ENCODE measurements at regions not wholly inside any gene's neighbourhood (a gene's known extent, or its start where the extent isn't known, plus 50 kb on each side); places are given as distances from the start of the nearest gene placed in this dataset.

- H3K79me2 ChIP-seq (ENCODE audit: insufficient read depth, low read depth, low read length): no peaks in the 10 kb centered on the region
- POLR2A ChIA-PET: no interaction called here
- H2AFZ ChIP-seq (ENCODE audit: low read length): no peak overlapping the region
- no peak overlapping the region for H3K4me3 ChIP-seq (ENCODE audit: low read depth, low read length, poor library complexity, severe bottlenecking)
- no peaks in the 10 kb centered on the region for H4K20me1 ChIP-seq (ENCODE audit: insufficient read depth, low read length)
- no peaks in the 10 kb centered on the region for H3K9me2 ChIP-seq (ENCODE audit: insufficient read depth, low read length)
- H3K4me1 ChIP-seq (ENCODE audit: insufficient read depth, low read length, poor library complexity, severe bottlenecking): peaks cover 17% of the 10 kb centered on the region
- TF ChIP-seq CTCF (conservative IDR thresholded peaks at IDR 0.05; ENCODE audit: low read length) (no peak), EZH2phosphoT487 (IDR thresholded peaks at IDR 0.05; ENCODE audit: borderline replicate concordance, low read depth, low read length) (no peak)
- H3K4me2 ChIP-seq (ENCODE audit: low read length): no peak overlapping the region
- no peaks in the 10 kb centered on the region for H3K9me3 ChIP-seq (ENCODE audit: low read length)
- BruUV-seq (replicated peaks): no TSS peak
- H3K27ac ChIP-seq (ENCODE audit: low read depth, low read length, poor library complexity, severe bottlenecking): no peak overlapping the region
- DNase-seq (ENCODE audit: low spot score): no peak
- H3K36me3 ChIP-seq (ENCODE audit: insufficient read depth, low read length): no peaks in the 10 kb centered on the region
- intact Hi-C loops (cut with micrococcal nuclease; ENCODE audit: unreplicated experiment): no loop called here
- CTCF ChIA-PET (ENCODE audit: unreplicated experiment): no interaction called here
Observed at GRCh38 chr6:149250951-149251350, 66.6 kb upstream of the TAB2 start.

- Histone ChIP-seq H3K4me1 (ENCODE audit: insufficient read depth, low read length, poor library complexity, severe bottlenecking) (peaks cover 1% of the 10 kb centered on the region), H4K20me1 (ENCODE audit: insufficient read depth, low read length) (no peaks in the 10 kb centered on the region), H3K9me3 (ENCODE audit: low read length) (no peaks in the 10 kb centered on the region), H3K4me2 (ENCODE audit: low read length) (no peak overlapping the region), H3K27ac (ENCODE audit: low read depth, low read length, poor library complexity, severe bottlenecking) (no peak overlapping the region), H2AFZ (ENCODE audit: low read length) (no peak overlapping the region), H3K79me2 (ENCODE audit: insufficient read depth, low read depth, low read length) (no peaks in the 10 kb centered on the region), H3K36me3 (ENCODE audit: insufficient read depth, low read length) (no peaks in the 10 kb centered on the region), H3K9me2 (ENCODE audit: insufficient read depth, low read length) (no peaks in the 10 kb centered on the region), H3K4me3 (ENCODE audit: low read depth, low read length, poor library complexity, severe bottlenecking) (no peak overlapping the region)
- TF ChIP-seq EZH2phosphoT487 (IDR thresholded peaks at IDR 0.05; ENCODE audit: borderline replicate concordance, low read depth, low read length) (no peak), CTCF (conservative IDR thresholded peaks at IDR 0.05; ENCODE audit: low read length) (no peak)
- BruUV-seq (replicated peaks): no TSS peak
- DNase-seq (ENCODE audit: low spot score): no peak
- intact Hi-C loops (cut with micrococcal nuclease; ENCODE audit: unreplicated experiment): no loop called here
- CTCF ChIA-PET (ENCODE audit: unreplicated experiment): no interaction called here
- POLR2A ChIA-PET: interaction anchor here (0.5 to 0.6 kb wide), 2 partner anchors 72 to 187 kb away, joined by 3 read pairs; no protein-coding TSS in a partner anchor
Observed at GRCh38 chr6:149252622-149253021, 64.9 kb upstream of the TAB2 start.

GRCh38 chr6:149254253-149254652 is 63.3 kb upstream of the TAB2 start:
- Histone ChIP-seq H4K20me1 (ENCODE audit: insufficient read depth, low read length) (no peaks in the 10 kb centered on the region), H3K9me2 (ENCODE audit: insufficient read depth, low read length) (no peaks in the 10 kb centered on the region), H2AFZ (ENCODE audit: low read length) (no peak overlapping the region), H3K27ac (ENCODE audit: low read depth, low read length, poor library complexity, severe bottlenecking) (no peak overlapping the region), H3K4me1 (ENCODE audit: insufficient read depth, low read length, poor library complexity, severe bottlenecking) (no peaks in the 10 kb centered on the region), H3K9me3 (ENCODE audit: low read length) (no peaks in the 10 kb centered on the region), H3K36me3 (ENCODE audit: insufficient read depth, low read length) (no peaks in the 10 kb centered on the region), H3K4me2 (ENCODE audit: low read length) (no peak overlapping the region), H3K4me3 (ENCODE audit: low read depth, low read length, poor library complexity, severe bottlenecking) (no peak overlapping the region), H3K79me2 (ENCODE audit: insufficient read depth, low read depth, low read length) (no peaks in the 10 kb centered on the region)
- no peak for DNase-seq (ENCODE audit: low spot score)
- BruUV-seq (replicated peaks): no TSS peak
- TF ChIP-seq CTCF (conservative IDR thresholded peaks at IDR 0.05; ENCODE audit: low read length) (no peak), EZH2phosphoT487 (IDR thresholded peaks at IDR 0.05; ENCODE audit: borderline replicate concordance, low read depth, low read length) (no peak)
- intact Hi-C loops (cut with micrococcal nuclease; ENCODE audit: unreplicated experiment): no loop called here
- ChIA-PET CTCF (ENCODE audit: unreplicated experiment) (no interaction called here), POLR2A (no interaction called here)

Data from OCI-LY7 (cell line).